Smooth muscle cell (in vitro differentiated cells): ENCODE measurements at regions not wholly inside any gene's neighbourhood (a gene's known extent, or its start where the extent isn't known, plus 50 kb on each side); places are given as distances from the start of the nearest gene placed in this dataset.

Experiments
- DNase-seq: peaks from one replicate; lab custom pipeline; 2025; ENCODE audit not compliant: unreplicated experiment; lab: John Stamatoyannopoulos, UW
- H2AFZ ChIP-seq: fragments of 200-600 bp; sonication (generic); 2 replicates; pipeline ENCODE4 v1.6.0; 2016; ENCODE audit warnings: antibody characterized with exemption, low read depth, mild to moderate bottlenecking
- H3F3A ChIP-seq: fragments of 200-600 bp; sonication (generic); 2 replicates; pipeline ENCODE4 v1.6.0; 2017; ENCODE audit warnings: antibody characterized with exemption, low read depth
- H3K27ac ChIP-seq: fragments of 200-600 bp; sonication (generic); 2 replicates; pipeline ENCODE4 v1.5.1; 2016; ENCODE audit warnings: low read depth, mild to moderate bottlenecking
- H3K27me3 ChIP-seq: fragments of 200-600 bp; sonication (generic); 2 replicates; pipeline ENCODE4 v1.6.1; 2016; ENCODE audit warnings: low read depth, mild to moderate bottlenecking
- H3K36me3 ChIP-seq: fragments of 200-600 bp; sonication (generic); 2 replicates; pipeline ENCODE4 v1.5.1; 2016; ENCODE audit warnings: low read depth
- H3K4me1 ChIP-seq: fragments of 200-600 bp; sonication (generic); 2 replicates; pipeline ENCODE4 v1.5.1; 2016; ENCODE audit warnings: low read depth
- H3K4me2 ChIP-seq: fragments of 200-600 bp; sonication (generic); 2 replicates; pipeline ENCODE4 v1.6.0; 2016; ENCODE audit warnings: mild to moderate bottlenecking
- H3K4me3 ChIP-seq: fragments of 200-600 bp; sonication (generic); 2 replicates; pipeline ENCODE4 v1.5.1; 2016; ENCODE audit warnings: mild to moderate bottlenecking
- H3K79me2 ChIP-seq: fragments of 200-600 bp; sonication (generic); 2 replicates; pipeline ENCODE4 v1.6.0; 2016; ENCODE audit warnings: low read depth, mild to moderate bottlenecking
- H3K9ac ChIP-seq: fragments of 200-600 bp; sonication (generic); 2 replicates; pipeline ENCODE4 v1.6.0; 2016; ENCODE audit warnings: low read depth
- H3K9me3 ChIP-seq: fragments of 200-600 bp; sonication (generic); replicated peaks from 2 replicates; pipeline ENCODE4 v1.5.1; 2016; ENCODE audit warnings: low read depth
- H4K20me1 ChIP-seq: fragments of 200-600 bp; sonication (generic); 2 replicates; pipeline ENCODE4 v1.6.0; 2016; ENCODE audit warnings: low read depth
- WGBS: methylation state at CpG from one replicate; pipeline ENCODE4 v1.1.7; 2016; ENCODE audit warnings: low lambda C conversion rate; 5-methylcytosine and 5-hydroxymethylcytosine counted together
- TF ChIP-seq, protein P1 (sequence below): fragments of 200-600 bp; sonication (generic); IDR thresholded peaks from 2 replicates; pipeline ENCODE4 v1.5.1; 2017; ENCODE audit warnings: borderline replicate concordance, mild to moderate bottlenecking, antibody characterized with exemption; ENCODE audit not compliant: insufficient read depth, poor library complexity, severe bottlenecking

DNA sequence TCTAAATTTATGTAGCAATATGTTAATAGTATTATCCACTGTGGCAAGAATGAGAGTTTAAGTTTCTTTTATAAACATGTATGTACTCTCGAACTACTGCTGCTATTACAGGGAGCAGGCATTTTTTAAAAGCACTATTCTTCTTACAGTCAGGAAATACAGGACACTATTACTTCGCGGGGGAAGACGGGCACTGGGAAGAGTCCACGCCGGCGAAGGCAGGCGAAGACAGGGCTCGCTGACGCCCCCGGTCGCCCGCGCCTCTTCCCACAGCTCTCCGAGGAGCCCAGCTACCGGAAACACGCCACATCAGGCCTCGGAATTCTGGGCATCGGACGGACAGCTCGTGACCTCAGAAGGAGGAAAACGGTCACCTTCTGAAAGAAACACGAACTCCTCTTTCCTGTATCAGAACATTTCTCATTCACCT lies 90.2 kb downstream of the FAM161A start:
- no peaks in the 10 kb centered on the region for H3K27me3 ChIP-seq
- H3K9me3 ChIP-seq, result no peaks in the 10 kb centered on the region
- peaks cover 15% of the 10 kb centered on the region for H3K4me1 ChIP-seq
- H3F3A ChIP-seq, result peaks cover 22% of the 10 kb centered on the region
- H4K20me1 ChIP-seq, result no peaks in the 10 kb centered on the region
- H3K9ac ChIP-seq, result peak overlapping the region; percentile 99
- TF ChIP-seq, protein P1, sequence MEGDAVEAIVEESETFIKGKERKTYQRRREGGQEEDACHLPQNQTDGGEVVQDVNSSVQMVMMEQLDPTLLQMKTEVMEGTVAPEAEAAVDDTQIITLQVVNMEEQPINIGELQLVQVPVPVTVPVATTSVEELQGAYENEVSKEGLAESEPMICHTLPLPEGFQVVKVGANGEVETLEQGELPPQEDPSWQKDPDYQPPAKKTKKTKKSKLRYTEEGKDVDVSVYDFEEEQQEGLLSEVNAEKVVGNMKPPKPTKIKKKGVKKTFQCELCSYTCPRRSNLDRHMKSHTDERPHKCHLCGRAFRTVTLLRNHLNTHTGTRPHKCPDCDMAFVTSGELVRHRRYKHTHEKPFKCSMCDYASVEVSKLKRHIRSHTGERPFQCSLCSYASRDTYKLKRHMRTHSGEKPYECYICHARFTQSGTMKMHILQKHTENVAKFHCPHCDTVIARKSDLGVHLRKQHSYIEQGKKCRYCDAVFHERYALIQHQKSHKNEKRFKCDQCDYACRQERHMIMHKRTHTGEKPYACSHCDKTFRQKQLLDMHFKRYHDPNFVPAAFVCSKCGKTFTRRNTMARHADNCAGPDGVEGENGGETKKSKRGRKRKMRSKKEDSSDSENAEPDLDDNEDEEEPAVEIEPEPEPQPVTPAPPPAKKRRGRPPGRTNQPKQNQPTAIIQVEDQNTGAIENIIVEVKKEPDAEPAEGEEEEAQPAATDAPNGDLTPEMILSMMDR, result no peak
- peak overlapping the region; percentile 100 for H3K27ac ChIP-seq
- peak overlapping the region; percentile 90 for H3K4me2 ChIP-seq
- H2AFZ ChIP-seq, result peak overlapping the region; percentile 47
- no peaks in the 10 kb centered on the region for H3K36me3 ChIP-seq
- no peaks in the 10 kb centered on the region for H3K79me2 ChIP-seq
- H3K4me3 ChIP-seq, result peak overlapping the region; percentile 67
- DNase-seq, result peak; percentile 75
- WGBS, result 1% methylated on average over 23 of the region's 23 CpGs

GRCh38 chr2:61762292-61762691 lies 91.6 kb downstream of the FAM161A start:
- H3K4me2 ChIP-seq, result peak overlapping the region; percentile 90
- H3K4me1 ChIP-seq, result peaks cover 15% of the 10 kb centered on the region
- no peak overlapping the region for H3K9ac ChIP-seq
- H3F3A ChIP-seq, result peaks cover 28% of the 10 kb centered on the region
- H3K36me3 ChIP-seq, result peaks cover 3% of the 10 kb centered on the region
- no peaks in the 10 kb centered on the region for H3K27me3 ChIP-seq
- H3K27ac ChIP-seq, result peak overlapping the region; percentile 100
- TF ChIP-seq, protein P1, result no peak
- H3K9me3 ChIP-seq, result no peaks in the 10 kb centered on the region
- peak overlapping the region; percentile 67 for H3K4me3 ChIP-seq
- no peak for DNase-seq
- H4K20me1 ChIP-seq, result no peaks in the 10 kb centered on the region
- H3K79me2 ChIP-seq, result no peaks in the 10 kb centered on the region
- H2AFZ ChIP-seq, result no peak overlapping the region
- 88% methylated on average over 8 of the region's 8 CpGs for WGBS

DNA sequence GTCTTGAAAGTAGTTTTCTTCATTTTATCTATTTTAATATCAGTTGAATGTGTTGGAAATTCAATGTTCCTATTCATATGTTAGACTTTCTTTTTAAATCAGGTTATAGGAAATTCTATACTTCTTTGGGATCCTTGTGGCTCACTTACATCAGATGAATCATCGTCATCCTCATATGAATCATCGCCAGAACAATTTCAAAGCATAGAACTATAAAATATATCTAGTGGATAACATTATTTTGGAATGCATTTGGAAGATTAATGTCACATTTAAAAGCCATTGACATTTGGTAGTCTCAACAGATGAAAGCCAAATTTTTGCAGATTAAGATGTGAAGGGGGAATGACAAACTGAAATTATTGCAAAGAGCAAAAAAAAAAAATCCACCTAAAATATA lies 94.1 kb downstream of the FAM161A start:
- Histone ChIP-seq H3K27me3 (no peaks in the 10 kb centered on the region), H3K4me2 (peak overlapping the region; percentile 64), H3K4me1 (peaks cover 15% of the 10 kb centered on the region), H3K79me2 (no peaks in the 10 kb centered on the region), H2AFZ (no peak overlapping the region), H4K20me1 (no peaks in the 10 kb centered on the region), H3K9me3 (no peaks in the 10 kb centered on the region), H3K4me3 (no peak overlapping the region), H3K36me3 (peaks cover 3% of the 10 kb centered on the region), H3F3A (peaks cover 28% of the 10 kb centered on the region), H3K9ac (peak overlapping the region; percentile 60), H3K27ac (peak overlapping the region; percentile 92)
- no peak for DNase-seq
- TF ChIP-seq, protein P1, result no peak
- WGBS, result 25% methylated on average over 2 of the region's 2 CpGs

DNA sequence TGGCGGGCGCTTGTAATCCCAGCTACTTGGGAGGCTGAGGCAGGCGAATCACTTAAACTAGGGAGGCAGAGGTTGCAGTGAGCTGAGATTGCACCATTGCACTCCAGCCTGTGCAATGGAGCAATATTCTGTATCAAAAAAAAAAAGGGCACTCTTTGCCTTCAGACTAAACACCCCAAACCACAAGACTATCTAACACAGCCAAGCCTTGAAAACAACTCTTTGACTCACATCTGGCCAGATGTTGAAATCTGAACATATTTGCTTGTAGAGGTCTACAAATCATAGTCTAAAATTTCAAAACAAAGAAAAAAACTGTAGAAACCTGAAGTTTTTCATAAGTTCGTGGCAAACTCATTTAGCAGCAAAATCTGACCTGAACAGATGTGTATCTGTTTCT lies 94.9 kb downstream of the FAM161A start:
- peak overlapping the region; percentile 92 for H3K27ac ChIP-seq
- DNase-seq, result no peak

More for the DNA sequence above, 94.9 kb downstream of the FAM161A start:
- WGBS, result 55% methylated on average over 4 of the region's 4 CpGs
- Histone ChIP-seq H3K9ac (peak overlapping the region; percentile 60), H4K20me1 (no peaks in the 10 kb centered on the region), H3F3A (peaks cover 28% of the 10 kb centered on the region), H3K36me3 (peaks cover 3% of the 10 kb centered on the region), H3K79me2 (no peaks in the 10 kb centered on the region), H3K4me1 (peaks cover 15% of the 10 kb centered on the region), H3K9me3 (no peaks in the 10 kb centered on the region), H3K27me3 (no peaks in the 10 kb centered on the region), H3K4me3 (no peak overlapping the region), H2AFZ (no peak overlapping the region), H3K4me2 (peak overlapping the region; percentile 64)
- TF ChIP-seq, protein P1, result no peak
